ACC112 (cell line): ENCODE measurements at regions not wholly inside any gene's neighbourhood (a gene's known extent, or its start where the extent isn't known, plus 50 kb on each side); places are given as distances from the start of the nearest gene placed in this dataset.
"Not testable (repeated sequence)": the region's sequence is repeated elsewhere in the genome, so short reads cannot be mapped to it uniquely, and the experiment has no call there.

ENCODE experiments used
- H2AFZ ChIP-seq: fragments of 200-600 bp; sonication (generic); one replicate; pipeline ENCODE4 v1.6.0; 2017; ENCODE audit warnings: antibody characterized with exemption, low read length; ENCODE audit not compliant: unreplicated experiment
- H3K27ac ChIP-seq: fragments of 200-600 bp; sonication (generic); 2 replicates; pipeline ENCODE4 v1.5.1; 2014; ENCODE audit warnings: low read depth, mild to moderate bottlenecking, antibody characterized with exemption, low read length, moderate library complexity
- H3K27me3 ChIP-seq: fragments of 200-600 bp; sonication (generic); 2 replicates; pipeline ENCODE4 v1.6.1; 2014; ENCODE audit warnings: mild to moderate bottlenecking, antibody characterized with exemption, low read length, moderate library complexity, mixed read lengths; ENCODE audit not compliant: insufficient read depth
- H3K36me3 ChIP-seq: fragments of 200-600 bp; sonication (generic); 2 replicates; pipeline ENCODE4 v1.6.1; 2016; ENCODE audit warnings: mild to moderate bottlenecking, antibody characterized with exemption, low read length, moderate library complexity, mixed read lengths; ENCODE audit not compliant: insufficient read depth
- H3K4me1 ChIP-seq: fragments of 200-600 bp; sonication (generic); one replicate; pipeline ENCODE4 v1.6.1; 2016; ENCODE audit warnings: low read length, mixed read lengths; ENCODE audit not compliant: insufficient read depth, unreplicated experiment, control insufficient read depth
- H3K4me3 ChIP-seq: fragments of 200-600 bp; sonication (generic); 2 replicates; pipeline ENCODE4 v1.5.1; 2014; ENCODE audit warnings: mild to moderate bottlenecking, low read depth, low read length
- H3K79me2 ChIP-seq: fragments of 200-600 bp; sonication (generic); one replicate; pipeline ENCODE4 v1.6.0; 2016; ENCODE audit warnings: low read length; ENCODE audit not compliant: control insufficient read depth, unreplicated experiment, insufficient read depth

DNA sequence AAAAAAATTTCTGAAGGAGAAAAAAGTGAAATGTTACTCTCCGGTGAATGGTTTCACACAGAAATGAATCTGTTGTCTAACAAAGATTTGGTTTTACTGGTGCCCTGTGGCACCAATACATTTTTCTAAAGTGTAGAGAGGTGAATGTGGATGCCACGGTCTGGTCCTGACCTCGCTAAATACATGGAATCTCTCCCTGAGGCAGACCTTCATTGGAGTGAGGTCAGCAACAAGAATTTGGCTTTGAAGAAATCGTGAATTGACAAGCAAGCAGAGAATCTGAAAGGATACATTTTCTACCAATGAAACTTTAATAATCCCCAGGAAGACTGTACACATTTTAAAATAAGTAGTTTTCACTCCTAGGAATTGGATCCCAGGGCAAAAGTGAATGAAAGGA lies 81.2 kb upstream of the OTOGL start:
- no peak overlapping the region for H3K4me3 ChIP-seq
- no peaks in the 10 kb centered on the region for H3K27me3 ChIP-seq
- H3K79me2 ChIP-seq, result no peaks in the 10 kb centered on the region
- no peak overlapping the region for H3K27ac ChIP-seq
- H2AFZ ChIP-seq, result peak overlapping the region; percentile 8
- no peaks in the 10 kb centered on the region for H3K4me1 ChIP-seq
- no peaks in the 10 kb centered on the region for H3K36me3 ChIP-seq

DNA sequence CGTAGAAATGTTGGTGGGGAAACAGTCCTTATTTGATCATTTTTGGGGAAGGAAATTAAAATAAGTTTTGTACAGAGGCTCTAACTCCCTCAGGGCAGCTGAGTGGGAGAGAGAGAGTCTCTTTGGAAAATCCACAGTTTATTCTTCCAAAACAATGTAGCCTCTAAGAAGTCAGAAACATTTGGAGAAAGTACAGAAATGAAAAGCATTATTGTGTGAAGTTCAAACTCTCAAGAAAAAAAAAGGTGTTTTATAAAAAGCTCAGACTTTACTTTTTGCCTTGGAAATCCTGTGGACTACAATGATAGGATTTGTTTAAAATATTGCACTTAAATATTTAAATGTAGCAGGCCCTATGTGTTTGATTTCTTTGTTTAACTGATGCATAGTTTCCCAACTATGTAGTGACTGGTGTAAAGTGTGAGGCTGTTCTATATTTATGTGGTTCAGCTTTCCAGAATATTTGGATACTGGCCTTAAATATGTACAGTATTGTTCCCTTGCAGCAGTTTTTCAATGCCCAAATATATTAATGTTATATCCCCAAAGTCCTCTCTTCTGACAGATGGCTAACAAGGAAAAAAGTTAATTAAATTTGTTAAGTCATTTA lies 82.0 kb upstream of the OTOGL start:
- H3K36me3 ChIP-seq, result no peaks in the 10 kb centered on the region
- H3K27ac ChIP-seq, result no peak overlapping the region
- no peak overlapping the region for H2AFZ ChIP-seq

GRCh38 chr12:80016684-80017083 lies 81.8 kb upstream of the PPP1R12A start:
- Histone ChIP-seq H3K27me3 (no peaks in the 10 kb centered on the region), H3K27ac (no peak overlapping the region), H2AFZ (no peak overlapping the region)

More for the DNA sequence above, 82.0 kb upstream of the OTOGL start:
- Histone ChIP-seq H3K4me1 (no peaks in the 10 kb centered on the region), H3K4me3 (no peak overlapping the region), H3K27me3 (no peaks in the 10 kb centered on the region), H3K79me2 (no peaks in the 10 kb centered on the region)

DNA sequence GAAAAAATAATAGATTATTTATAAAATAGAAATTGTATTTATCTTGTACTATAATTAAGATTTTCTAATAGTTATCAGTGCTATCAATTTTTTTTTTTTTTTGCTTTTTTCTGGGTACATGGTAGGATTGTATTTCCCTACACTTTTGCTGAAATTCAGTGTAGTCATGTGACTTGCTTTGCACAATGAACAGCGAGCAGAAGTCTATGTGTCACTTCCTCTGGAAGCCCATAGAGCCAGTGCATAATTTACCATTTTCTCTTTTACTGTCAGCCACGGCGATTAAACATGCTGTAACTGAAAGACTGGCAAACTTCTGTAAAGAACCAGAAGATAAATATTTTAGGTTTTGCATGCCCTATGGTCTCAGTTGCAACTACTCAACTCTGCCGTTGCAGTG lies 80.8 kb upstream of the PPP1R12A start:
- H3K27ac ChIP-seq, result no peak overlapping the region
- H3K27me3 ChIP-seq, result no peaks in the 10 kb centered on the region

More at GRCh38 chr12:80016684-80017083, 81.8 kb upstream of the PPP1R12A start:
- H3K4me3 ChIP-seq, result no peak overlapping the region
- no peaks in the 10 kb centered on the region for H3K36me3 ChIP-seq
- no peaks in the 10 kb centered on the region for H3K79me2 ChIP-seq
- no peaks in the 10 kb centered on the region for H3K4me1 ChIP-seq

DNA sequence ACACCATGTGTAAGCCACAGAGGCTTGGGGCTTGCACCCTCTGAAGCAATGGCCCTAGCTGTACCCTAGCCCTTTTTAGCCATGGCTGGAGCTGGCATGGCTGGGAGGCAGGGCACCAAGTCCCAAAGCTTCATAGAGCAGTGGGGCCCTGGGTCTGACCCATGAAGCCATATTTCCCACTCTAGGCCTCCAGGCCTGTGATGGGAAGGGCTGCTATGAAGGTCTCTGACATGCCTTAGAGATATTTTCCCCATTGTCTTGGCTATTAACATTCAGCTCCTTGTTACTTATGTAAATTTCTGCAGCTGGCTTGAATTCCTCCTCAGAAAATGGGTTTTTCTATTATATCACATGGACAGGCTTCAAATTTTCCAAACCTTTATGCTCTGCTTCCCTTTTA lies 68.8 kb upstream of the PPP1R12A start:
- not testable (repeated sequence) for H2AFZ ChIP-seq, H3K36me3 ChIP-seq, H3K27ac ChIP-seq, H3K79me2 ChIP-seq, H3K27me3 ChIP-seq, H3K4me3 ChIP-seq, H3K4me1 ChIP-seq

More for the DNA sequence above, 80.8 kb upstream of the PPP1R12A start:
- Histone ChIP-seq H2AFZ (no peak overlapping the region), H3K4me1 (no peaks in the 10 kb centered on the region), H3K79me2 (no peaks in the 10 kb centered on the region), H3K4me3 (no peak overlapping the region), H3K36me3 (no peaks in the 10 kb centered on the region)

DNA sequence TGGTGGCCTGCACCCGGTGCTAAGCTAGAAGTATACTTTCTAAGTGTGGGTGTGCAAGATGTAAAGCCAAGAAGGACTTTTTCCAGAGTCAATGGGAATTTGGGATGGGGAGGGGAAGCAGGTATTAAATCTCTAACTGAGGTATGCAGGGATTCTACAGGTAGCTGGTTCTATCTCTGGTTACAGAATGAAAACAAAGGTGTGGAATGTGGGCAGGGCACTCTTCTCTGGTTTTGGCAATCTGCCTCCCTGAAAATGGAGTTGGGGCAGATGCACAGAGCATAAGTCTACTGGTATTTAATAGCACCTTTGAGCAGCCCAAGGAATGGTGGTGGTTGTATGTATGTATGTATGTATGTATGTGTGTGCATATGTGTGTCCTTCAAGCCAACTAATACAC lies 66.7 kb upstream of the PPP1R12A start:
- Histone ChIP-seq H3K4me1 (peaks cover 11% of the 10 kb centered on the region), H3K36me3 (no peaks in the 10 kb centered on the region), H3K79me2 (no peaks in the 10 kb centered on the region), H3K27me3 (no peaks in the 10 kb centered on the region), H3K27ac (no peak overlapping the region), H2AFZ (no peak overlapping the region), H3K4me3 (no peak overlapping the region)

DNA sequence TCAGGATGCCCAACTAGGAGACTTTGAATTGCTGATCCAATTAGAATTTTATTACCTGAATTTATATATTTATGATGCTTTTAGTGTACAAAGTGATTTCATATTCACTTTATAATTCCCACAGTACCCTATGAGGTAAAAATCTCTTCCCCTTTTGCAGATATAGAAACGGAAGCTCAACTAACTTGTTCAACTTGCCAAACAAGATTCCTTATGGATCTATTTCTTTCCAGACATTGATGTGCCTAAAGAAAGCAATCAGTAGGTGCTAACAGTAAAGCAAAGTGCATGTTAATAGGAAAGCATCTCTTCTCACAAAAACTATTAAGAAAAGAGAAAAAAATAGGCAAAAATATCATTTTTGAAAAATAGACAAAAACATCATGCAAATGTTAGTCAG lies 65.9 kb upstream of the PPP1R12A start:
- Histone ChIP-seq H3K4me3 (no peak overlapping the region), H3K4me1 (peaks cover 11% of the 10 kb centered on the region), H3K27ac (no peak overlapping the region), H2AFZ (no peak overlapping the region), H3K27me3 (no peaks in the 10 kb centered on the region), H3K36me3 (no peaks in the 10 kb centered on the region), H3K79me2 (no peaks in the 10 kb centered on the region)

GRCh38 chr12:79998554-79998953 lies 63.7 kb upstream of the PPP1R12A start:
- Histone ChIP-seq H3K36me3 (no peaks in the 10 kb centered on the region), H3K4me1 (peaks cover 11% of the 10 kb centered on the region), H2AFZ (no peak overlapping the region), H3K4me3 (no peak overlapping the region), H3K27me3 (no peaks in the 10 kb centered on the region), H3K79me2 (no peaks in the 10 kb centered on the region), H3K27ac (no peak overlapping the region)

DNA sequence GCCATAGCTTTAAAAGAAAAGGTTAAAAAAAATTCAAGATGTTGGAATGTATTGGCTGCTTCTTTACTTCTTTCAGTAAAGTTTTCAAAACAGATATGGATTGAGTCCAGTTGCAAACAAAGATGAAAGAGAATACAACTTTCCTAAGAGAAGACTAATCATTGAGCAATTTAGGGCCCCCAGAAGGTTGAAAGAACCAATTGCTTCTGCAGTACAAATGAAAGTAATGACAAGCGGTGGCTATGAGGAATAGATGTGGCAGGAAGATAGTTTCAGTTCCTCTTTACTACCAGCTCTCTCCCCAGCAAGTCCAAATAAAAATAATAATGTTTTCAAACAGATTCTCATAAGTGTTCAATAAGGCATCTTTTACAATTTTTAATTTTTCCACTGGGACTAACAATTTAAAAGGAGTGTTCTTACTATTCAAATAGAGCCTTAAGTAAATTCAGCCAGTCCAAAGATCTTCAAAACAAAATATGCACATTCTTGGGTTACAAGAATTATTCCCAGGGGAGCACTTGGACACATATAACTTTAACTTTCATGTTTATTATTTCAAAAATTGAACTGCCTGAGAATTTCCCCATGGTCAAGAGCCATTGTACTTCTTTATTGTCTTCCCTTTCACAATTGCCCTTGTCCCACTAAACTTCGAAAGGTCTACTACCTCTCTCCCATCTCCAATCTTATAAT lies 62.3 kb upstream of the PPP1R12A start:
- Histone ChIP-seq H3K27ac (no peak overlapping the region), H3K4me1 (peaks cover 11% of the 10 kb centered on the region), H3K27me3 (no peaks in the 10 kb centered on the region), H2AFZ (no peak overlapping the region), H3K36me3 (no peaks in the 10 kb centered on the region), H3K79me2 (no peaks in the 10 kb centered on the region), H3K4me3 (no peak overlapping the region)

DNA sequence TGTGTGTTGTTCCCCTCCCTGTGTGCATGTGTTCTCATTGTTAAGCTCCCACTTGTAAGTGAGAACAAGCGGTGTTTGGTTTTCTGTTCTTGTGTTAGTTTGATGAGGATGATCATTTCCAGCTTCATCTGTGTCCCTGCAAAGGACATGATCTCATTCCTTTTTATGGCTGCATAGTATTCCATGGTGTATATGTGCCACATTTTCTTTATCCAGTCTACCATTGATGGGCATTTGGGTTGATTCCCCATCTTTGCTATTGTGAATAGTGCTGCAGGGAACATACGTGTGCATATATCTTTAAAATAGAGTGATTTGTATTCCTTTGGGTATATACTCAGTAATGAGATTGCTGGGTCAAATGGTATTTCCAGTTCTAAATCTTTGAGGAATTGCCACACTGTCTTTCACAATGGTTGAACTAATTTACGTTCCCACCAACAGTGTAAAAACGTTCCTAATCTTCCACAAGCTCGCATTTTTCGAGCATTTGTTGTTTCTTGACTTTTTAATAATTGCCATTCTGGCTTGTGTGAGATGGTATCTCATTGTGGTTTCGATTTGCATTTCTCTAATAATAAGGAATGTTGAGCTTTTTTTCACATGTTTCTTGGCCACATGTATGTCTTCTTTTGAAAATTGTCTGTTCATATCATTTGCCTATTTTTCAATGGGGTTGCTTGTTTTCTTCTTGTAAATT lies 60.6 kb upstream of the PPP1R12A start:
- H3K4me1 ChIP-seq, result peaks cover 11% of the 10 kb centered on the region
- H3K4me3 ChIP-seq, H3K79me2 ChIP-seq, H3K36me3 ChIP-seq, H3K27ac ChIP-seq, H3K27me3 ChIP-seq, H2AFZ ChIP-seq: not testable (repeated sequence)
